ENCODE measurements at regions not wholly inside any gene's neighbourhood (a gene's known extent, or its start where the extent isn't known, plus 50 kb on each side); places are given as distances from the start of the nearest gene placed in this dataset.
"Not testable (repeated sequence)": the region's sequence is repeated elsewhere in the genome, so short reads cannot be mapped to it uniquely, and the experiment has no call there.

DNA sequence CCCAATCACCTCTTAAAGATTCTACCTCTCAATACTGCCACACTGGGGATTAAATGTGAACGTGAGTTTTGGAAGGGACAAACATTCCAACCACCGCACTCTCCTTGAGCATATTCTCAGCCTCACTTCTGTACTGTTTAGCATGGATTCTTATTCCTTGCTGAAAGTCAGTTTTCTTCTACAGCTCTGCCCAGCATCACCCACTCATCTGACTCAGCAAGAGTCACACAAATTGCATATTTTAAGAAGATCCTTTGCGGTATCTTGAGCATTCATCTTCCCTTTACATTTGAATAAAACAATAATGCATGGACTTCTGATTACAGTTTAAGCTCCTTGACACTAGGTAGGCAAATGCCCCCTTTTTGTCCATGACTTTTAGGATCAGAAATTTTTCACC lies 251.6 kb upstream of the MKLN1 start:
- DNase-seq (ENCODE audit: low read depth in 2 of 2) = no peak

DNA sequence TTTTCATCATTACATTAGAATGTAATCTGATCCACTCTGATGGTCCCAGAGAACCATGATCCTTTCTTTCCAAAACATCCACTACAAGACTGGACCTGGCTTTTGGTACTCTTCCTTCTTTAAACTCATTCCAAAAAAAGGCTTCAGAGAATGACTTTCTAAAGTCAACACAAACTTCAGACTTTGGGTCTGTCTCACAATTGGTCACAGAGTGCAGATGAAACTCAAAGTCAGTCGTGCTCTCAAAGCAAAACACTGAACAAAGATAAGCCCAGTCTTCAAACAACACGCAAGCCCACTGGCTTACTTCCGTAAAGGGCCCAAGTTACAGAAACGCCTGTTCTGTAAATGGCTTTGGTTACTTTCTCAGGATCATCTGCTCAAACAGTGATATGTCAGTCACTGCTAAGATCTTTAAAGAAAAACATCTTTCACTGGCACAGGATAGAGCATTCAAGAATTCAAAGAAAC lies 250.9 kb upstream of the MKLN1 start:
- DNase-seq (ENCODE audit: low read depth in 2 of 2) = no peak

DNA sequence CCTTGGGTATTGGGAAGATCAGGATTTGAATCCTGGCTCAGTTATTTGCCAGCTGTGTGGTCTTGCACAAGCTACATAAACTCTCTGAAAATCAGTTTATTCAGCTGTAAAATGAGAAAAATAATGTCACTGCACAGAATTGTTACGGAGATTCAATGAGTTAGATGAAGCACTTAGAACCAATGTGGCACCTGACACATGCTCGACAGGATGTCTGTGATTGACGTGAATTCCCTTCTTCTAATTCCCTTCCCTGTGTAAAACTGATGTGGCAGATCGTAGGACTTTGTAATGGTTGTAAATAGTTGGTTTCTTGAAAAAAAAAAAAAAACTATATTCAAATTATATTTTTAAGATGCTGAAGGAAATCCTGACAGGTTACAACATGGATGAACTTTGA lies 249.9 kb upstream of the MKLN1 start:
- no peak for DNase-seq (ENCODE audit: low read depth in 2 of 2)

DNA sequence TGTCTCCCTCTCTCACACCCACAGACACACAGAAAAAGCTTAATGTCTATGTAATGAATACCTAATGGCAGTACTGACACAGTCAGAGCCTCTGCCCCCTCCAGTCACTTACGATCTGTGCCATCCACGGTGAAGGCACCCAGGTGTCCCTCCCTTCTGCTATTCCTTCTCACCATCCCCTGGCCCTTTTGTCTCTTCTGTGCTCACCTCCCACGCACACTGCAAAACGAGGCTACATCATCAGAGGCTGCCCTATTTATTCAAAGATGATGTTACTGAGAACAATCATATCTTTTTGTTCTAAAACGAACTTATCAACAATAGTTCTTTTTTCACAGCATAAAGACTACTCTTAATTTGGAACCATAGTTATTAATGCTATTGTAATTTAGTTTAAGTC lies 246.9 kb upstream of the MKLN1 start:
- DNase-seq (ENCODE audit: low read depth in 2 of 2) = no peak

DNA sequence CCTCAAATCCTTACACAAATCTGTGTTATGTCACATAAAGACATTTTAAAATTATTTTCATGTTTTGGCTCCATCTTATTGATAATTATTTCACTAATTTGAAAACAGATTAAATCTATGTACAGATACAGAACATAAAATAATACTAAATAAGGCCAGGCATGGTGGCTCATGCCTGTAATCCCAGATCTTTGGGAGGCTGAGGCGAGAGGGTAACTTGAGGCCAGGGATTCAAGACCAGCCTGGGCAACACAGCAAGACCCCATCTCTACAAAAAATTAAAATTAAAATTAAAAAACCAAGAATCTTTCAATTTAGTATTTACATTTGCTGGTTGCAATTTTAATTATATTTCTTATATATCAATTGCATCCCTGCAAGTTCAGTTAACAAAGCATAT lies 246.4 kb upstream of the MKLN1 start:
- no peak for DNase-seq (ENCODE audit: low read depth in 2 of 2)

DNA sequence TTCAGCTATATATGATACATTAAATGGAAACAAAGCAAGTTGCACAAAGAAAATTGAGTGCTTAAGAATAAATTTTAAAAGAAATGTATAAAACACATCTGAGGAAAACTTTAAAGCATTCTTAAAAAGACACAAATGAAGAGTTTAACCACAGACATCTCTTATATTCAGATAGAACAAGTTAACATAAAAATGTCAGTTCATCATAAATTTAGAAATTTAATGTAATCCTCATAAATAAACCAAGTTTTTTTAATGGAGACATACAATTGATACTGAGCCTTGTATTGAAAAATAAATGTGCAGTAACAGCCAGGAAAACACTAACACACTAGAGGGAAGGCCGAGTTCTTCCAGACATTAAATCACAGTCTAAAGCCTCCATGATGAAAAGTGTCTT lies 243.9 kb upstream of the MKLN1 start:
- no peak for DNase-seq (ENCODE audit: low read depth in 2 of 2)

DNA sequence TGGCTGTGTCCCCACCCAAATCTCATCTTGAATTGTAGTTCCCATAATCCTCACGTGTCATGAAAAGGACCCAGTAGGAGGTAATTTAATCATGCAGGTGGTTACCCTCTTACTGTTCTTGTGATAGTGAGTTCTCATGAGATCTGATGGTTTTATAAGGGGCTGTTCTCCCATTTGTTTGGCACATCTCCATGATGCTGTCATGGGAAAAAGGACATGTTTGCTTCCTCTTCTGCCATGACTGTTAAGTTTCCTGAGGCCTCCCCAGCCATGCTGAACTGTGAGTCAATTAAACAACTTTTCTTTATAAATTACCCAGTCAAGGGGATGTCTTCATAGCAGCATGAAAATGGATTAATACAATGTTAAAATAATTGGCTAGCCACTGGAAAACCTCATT lies 243.3 kb upstream of the MKLN1 start:
- DNase-seq (ENCODE audit: low read depth in 2 of 2) = not testable (repeated sequence)

DNA sequence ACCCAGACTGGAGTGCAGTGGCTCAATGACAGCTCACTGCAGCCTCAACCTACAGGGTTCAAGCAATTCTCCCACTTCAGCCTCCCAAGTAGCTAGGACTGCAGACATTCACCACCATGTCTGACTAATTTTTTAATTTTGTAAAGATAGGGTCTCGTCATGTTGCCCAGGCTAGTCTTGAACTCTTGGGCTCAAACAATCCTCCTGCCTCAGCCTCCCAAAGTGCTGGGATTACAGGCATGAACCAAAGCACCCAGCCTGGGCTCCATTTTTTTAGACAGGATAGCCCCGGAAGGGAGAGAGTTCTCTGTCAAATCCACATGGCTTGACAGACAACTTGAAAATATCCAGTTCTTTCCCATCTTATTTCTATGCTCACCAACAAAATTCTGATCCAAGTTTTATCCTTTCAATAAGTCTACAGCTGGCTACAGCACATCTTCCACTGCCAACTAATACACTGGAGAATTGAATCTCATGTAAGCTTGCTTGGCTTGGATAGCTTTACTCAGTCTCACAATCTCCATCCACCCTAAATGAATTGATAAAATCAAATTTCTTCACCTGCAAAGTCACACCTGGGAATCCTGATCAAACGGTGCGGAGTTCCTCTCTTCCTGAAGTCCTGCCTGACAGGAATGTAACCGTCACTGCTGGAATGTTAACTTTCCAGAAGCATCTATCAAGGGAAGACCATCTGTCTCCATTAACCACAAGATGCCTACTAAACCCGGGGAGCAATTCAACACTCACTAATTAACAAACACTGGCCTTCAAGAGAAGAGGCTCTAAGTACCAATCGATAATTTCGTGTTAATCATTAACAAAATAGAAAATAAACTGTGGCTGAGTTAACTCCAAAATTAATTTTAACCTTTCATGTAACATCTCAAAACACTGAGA lies 239.7 kb upstream of the MKLN1 start:
- no peak for DNase-seq (ENCODE audit: low read depth in 2 of 2)

DNA sequence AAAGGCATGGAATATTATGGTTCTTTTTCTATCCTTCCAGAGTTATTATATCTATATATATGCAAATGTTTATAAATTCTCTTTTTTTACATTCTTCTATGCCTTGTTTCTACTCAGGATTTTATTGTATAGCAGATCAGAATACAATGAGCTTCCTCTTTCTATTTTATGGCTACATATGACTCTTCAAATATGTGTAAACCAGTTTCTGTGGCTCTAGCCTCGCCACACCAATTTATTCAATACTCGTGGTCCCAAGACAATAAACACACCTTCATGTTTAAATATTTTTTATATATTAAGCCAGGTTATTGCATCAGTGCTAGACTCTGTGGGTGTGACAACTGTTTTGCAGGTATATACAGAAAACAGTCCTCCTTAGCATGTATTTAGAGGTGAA lies 237.5 kb upstream of the MKLN1 start:
- no peak for DNase-seq (ENCODE audit: low read depth in 2 of 2)

DNA sequence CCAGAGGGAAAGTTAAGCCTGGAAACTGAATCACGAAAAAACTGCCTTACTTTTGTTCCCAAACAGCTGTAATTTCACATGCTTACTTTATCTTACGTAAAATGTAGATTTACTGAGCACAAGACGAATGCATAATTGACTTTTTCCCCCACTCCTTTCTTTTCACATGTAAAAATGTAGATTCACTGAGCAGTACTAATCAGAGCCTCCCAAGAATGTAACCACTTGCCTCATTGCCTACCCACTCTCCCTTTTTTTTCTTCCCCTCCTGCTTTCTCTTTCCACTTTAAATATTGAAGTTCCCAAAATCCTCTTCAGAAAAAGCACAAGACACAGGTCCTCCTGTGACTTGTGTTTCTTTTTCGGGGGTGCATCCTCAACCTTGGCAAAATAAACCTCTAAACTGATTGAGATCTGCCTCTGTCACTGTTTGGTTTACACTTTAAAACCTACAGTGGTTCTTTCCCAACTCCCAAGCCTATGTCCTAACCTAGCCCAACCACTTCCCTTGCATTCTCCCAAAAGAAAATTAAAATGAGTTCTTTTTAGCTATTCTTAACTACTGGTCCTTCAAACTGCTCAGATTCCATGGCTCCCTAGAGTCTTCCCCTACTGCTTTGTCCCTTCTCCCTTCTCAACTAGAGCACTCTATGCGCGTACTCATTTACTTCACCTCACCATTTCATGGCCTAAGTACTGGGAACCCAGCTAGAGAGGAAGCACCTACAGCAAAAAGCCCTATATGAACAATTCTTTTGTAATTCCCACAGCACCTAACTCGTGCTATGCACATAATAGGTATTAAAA lies 236.6 kb upstream of the MKLN1 start:
- no peak for DNase-seq (ENCODE audit: low read depth in 2 of 2)

DNA sequence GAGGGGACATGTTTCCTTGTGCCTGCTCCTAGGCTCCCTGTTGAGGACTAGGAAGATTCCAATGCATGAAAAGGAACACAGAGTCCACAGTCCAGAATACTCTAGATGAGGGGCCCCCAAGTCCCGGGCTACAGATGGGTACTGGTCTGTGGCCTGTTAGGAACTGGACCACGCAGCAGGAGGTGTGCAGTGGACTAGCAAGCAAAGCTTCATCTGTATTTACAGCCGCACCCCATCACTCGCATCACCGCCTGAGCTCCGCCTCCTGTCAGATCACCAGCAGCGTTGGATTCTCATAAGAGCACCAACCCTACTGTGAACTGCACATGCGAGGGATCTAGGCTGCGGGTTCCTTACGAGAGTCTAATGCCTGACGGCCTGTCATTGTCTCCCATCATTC lies 233.0 kb upstream of the MKLN1 start:
- no peak for DNase-seq (ENCODE audit: low read depth in 2 of 2)

DNA sequence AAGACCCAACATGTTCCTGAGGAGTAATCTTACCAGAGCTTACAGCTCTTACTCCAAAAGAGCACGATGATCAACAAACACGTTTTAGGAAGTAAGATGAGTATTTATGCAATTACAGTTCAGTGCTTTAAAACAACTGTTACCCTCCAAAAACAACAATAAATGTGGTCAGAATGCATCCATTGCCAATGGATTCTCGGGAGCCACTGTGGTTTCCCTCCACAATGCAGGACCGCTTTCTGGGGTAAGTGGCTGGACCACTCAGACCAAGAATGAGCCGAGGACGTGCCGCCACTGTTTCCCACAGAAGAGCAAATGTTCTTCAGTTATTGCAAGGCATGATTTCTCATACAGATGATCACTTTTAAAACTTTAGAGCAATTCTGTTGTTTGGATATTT lies 232.3 kb upstream of the MKLN1 start:
- no peak for DNase-seq (ENCODE audit: low read depth in 2 of 2)

DNA sequence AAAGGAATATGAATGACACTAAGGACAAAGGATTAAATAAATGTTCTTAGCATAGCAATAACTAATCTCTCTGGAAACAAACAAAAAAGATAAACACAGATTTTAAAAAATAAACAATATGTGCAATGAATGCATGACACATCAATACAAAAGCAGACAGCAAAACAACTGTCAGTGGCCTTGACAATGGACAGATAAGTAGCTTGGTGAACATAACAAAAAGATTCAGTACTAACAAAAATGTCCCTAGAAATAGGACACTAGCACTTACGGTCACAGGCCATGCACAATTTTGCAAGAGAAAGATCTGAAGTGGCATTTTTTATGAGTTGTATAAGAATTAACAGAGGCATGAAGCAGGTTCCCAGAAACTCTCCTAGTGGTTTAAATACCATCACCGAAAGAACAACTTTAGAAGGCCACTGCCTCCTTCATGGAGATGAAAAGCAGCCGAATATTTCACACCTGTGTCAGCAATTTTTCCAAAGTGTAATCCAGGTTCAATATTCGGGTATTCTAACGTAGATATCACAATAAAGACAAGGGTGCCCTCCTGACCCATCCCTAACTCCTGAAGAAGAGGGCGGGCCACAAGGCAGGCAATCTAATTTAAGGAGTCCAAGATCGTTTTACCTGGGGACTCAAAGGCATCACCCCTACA lies 231.3 kb upstream of the MKLN1 start:
- no peak for DNase-seq (ENCODE audit: low read depth in 2 of 2)

DNA sequence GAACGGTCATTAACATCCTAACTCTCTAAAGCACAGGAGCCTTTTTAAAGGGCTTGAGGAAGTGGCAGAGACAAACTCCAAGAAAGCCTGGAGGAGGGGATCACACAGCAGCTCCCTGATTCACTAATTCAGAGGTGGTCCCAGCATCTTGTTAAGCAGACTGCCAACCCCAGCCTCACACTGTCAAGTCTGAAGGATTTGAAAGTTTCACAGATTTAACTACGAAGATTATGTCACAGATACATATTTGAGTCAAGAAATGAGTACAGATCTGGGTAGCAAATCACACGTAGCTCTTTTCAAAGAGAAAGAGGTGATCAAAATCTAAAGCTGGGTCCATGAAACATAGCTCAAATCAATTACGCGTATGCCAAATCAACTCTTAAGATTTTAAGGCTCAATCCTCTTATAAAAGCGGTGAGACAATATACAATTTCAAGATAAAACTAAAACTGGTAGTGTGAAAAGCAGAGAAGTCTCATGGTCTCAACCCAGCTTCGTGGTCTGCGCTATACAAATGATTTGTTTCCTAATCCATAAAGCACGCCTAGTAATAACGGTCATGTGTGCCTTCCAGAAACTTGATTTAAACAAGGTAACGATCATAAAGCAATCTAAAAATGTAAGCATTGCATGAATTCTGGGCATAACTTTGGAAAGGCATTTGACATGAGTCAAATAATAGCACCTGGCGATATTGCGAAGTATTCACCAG lies 229.9 kb upstream of the MKLN1 start:
- DNase-seq (ENCODE audit: low read depth in 2 of 2) = no peak

DNA sequence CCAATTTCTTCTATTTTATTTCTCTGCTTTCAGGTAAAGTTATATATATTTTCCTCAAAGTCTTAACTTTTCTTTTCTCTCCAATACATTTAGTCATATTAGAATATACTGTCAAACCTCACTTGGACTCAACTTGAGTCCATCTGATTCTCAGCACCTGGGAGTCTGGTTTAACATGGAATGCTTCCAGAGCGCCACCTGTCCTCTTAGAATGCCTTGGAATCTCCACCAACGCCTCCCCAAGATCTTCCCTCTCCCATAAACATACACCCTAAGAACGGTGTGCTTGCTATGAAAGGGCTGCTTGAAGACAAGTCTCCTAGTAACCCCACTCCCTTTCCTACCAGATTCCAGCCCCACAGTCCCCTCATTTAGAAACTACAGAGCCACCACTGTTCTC lies 229.1 kb upstream of the MKLN1 start:
- DNase-seq (ENCODE audit: low read depth in 2 of 2) = no peak

DNA sequence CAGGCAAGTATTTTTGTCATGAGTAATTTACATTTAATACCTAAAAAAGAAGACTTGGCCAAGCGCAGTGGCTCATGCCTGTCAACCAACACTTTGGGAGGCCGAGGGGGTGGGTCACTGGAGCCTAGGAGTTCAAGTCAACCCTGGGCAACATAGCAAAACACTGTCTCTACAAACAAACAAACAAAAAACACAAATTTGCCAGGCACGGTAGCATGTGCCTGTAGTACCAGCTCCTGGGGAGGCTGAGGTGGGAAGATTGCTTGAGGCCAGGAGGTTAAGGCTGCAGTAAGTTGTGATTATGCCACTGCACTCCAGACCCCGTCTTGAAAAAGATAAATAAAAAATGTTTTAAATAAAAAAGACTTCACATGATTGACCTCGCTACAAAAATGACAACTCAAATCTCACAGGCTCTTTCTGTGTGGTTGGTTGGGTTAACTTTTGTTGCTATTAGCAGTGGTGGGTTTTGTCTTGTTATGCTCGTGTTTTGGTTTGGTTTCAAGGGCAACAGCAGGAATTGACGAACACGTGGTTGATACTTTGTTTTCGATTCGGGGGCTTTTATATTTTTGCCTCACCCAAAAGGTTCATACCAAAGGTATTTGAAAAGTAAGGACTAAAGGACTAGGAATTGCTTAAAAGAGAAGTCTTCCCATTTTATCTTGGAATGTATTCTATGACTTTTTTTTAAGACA lies 227.2 kb upstream of the MKLN1 start:
- DNase-seq (ENCODE audit: low read depth in 2 of 2) = no peak

DNA sequence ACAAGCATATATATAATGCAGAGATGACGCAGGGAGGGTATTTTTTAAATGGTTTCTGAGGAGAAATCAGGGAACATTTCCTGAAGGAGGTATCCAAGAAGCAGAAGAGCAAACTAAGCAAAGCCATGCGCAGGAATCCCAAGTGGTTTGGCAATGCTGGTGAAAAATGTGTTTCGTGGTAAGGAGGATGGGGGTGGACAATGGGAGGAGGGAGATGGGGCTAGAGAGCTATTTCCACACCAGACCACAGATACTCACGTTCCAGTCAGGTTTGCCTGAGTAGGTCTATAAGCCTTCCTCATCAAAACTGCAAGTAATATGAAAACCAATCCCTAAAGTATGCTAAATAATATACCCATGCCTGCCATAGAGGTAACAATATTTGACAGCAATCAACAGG lies 223.7 kb upstream of the MKLN1 start:
- DNase-seq (ENCODE audit: low read depth in 2 of 2) = no peak

DNA sequence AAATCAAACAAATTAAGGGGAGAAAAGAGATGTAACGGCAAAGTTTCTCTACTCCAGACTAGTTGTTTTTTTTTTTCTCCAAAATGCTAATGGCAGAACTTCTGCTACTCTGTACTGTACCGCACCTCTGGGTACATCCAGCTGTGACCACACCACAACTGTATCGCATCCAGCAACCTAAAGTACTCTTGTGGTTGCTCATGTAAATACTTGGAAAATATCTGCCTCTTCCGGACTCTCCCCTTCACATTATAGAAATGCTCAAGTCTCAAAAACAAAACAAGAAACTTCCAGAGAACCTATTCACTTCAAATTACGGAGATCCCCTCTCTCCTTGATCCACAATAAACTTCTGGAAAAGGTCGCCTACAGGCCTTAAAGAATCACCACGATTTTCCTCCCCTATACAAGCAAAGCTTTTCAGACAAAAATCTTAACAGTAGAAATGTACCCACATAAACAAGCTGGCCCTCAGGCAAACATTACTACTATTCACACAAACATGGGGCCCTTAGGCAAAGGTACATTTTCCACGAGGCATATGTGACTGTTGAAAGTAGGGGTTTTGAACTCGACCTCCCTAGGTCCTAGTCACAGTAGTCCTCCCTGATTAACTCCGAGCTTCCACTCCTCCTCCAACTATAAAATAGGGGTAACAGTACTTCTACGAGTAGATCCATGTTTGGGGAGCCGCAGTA lies 222.9 kb upstream of the MKLN1 start:
- no peak for DNase-seq (ENCODE audit: low read depth in 2 of 2)

DNA sequence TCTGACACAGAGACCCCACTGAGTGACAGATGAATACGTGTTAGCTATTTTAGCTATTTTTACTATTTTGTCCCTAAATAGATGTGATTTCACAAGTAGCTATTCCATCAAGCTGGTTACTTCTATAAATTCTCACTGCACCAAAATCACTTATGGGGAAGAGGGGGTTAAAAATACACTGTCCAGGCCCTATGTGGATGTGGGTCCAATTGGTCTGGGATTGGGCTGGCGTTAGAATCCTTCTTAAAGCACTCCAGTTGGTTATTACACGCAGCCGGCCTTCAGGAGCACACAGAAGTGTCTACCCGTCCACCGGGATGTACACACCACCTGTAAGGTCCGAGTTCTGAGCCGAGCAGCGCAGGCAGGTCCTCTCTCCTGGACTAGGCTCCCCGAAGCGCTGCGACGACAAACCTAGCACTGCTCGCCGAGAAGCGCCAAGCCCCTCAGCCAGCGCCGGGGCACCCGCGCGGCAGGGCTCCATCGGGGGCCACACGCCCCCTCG lies 222.3 kb upstream of the MKLN1 start:
- no peak for DNase-seq (ENCODE audit: low read depth in 2 of 2)
